PC-3 (cell line): ENCODE measurements at regions not wholly inside any gene's neighbourhood (a gene's known extent, or its start where the extent isn't known, plus 50 kb on each side); places are given as distances from the start of the nearest gene placed in this dataset.

Experiments used
- CTCF ChIP-seq: fragments of 300-600 bp; sonication (generic); conservative IDR thresholded peaks from 2 replicates; pipeline ENCODE4 v1.5.1; 2017; ENCODE audit warnings: antibody characterized with exemption, low read depth, mild to moderate bottlenecking, low read length
- EZH2 ChIP-seq: fragments of 300-600 bp; sonication (generic); IDR thresholded peaks from one replicate; pipeline ENCODE4 v1.6.1; 2017; ENCODE audit warnings: antibody characterized with exemption, mild to moderate bottlenecking, low read length; ENCODE audit not compliant: unreplicated experiment
- EZH2phosphoT487 ChIP-seq: fragments of 300-600 bp; sonication (generic); IDR thresholded peaks from 2 replicates; pipeline ENCODE4 v1.6.1; 2018; ENCODE audit warnings: mild to moderate bottlenecking, antibody characterized with exemption, low read length, borderline replicate concordance

GRCh38 chr11:41943656-41944055 lies 484.2 kb upstream of the LRRC4C start:
- no peak for TF ChIP-seq CTCF
- no peak for TF ChIP-seq EZH2
- no peak for TF ChIP-seq EZH2phosphoT487
